Activated CD4-positive, alpha-beta T cell treated with anti-CD3 and anti-CD28 coated beads, Interleukin-2, amount 10 ng/mL, durations not matched to agents 24 days and 14 days (primary cell): ENCODE measurements at regions not wholly inside any gene's neighbourhood (a gene's known extent, or its start where the extent isn't known, plus 50 kb on each side); places are given as distances from the start of the nearest gene placed in this dataset.

Experiments
- DNase-seq: peaks from one replicate; pipeline ENCODE4 v3.0.0; 2022
- H3K27ac Mint-ChIP-seq: one replicate; pipeline ENCODE4 v1.8.0; 2022; ENCODE audit warnings: mild to moderate bottlenecking, mixed read lengths
- H3K27me3 Mint-ChIP-seq: one replicate; pipeline ENCODE4 v1.8.0; 2022; ENCODE audit warnings: mixed read lengths
- H3K36me3 Mint-ChIP-seq: one replicate; pipeline ENCODE4 v1.8.0; 2022; ENCODE audit warnings: low read depth, mild to moderate bottlenecking, mixed read lengths
- H3K4me1 Mint-ChIP-seq: one replicate; pipeline ENCODE4 v1.8.0; 2021; ENCODE audit warnings: mixed read lengths
- H3K4me3 Mint-ChIP-seq: one replicate; pipeline ENCODE4 v1.8.0; 2022; ENCODE audit warnings: mild to moderate bottlenecking, moderate library complexity, mixed read lengths
- H3K9me3 Mint-ChIP-seq: one replicate; pipeline ENCODE4 v1.8.0; 2021; ENCODE audit warnings: mixed read lengths
- intact Hi-C: fragments of 100-400 bp; cut with micrococcal nuclease; formaldehyde crosslinking; loops from one replicate; pipeline ENCODE4 v1.15.1; 2023

- Mint-ChIP-seq H3K4me1 (no peaks in the 10 kb centered on the region), H3K9me3 (no peaks in the 10 kb centered on the region), H3K27ac (no peak overlapping the region), H3K27me3 (peaks cover 5% of the 10 kb centered on the region), H3K4me3 (no peak overlapping the region), H3K36me3 (no peaks in the 10 kb centered on the region)
- no peak for DNase-seq
- intact Hi-C loops = no loop called here
These were observed 78.8 kb downstream of the GSC start for GRCh38 chr14:94690896-94691659.

DNA sequence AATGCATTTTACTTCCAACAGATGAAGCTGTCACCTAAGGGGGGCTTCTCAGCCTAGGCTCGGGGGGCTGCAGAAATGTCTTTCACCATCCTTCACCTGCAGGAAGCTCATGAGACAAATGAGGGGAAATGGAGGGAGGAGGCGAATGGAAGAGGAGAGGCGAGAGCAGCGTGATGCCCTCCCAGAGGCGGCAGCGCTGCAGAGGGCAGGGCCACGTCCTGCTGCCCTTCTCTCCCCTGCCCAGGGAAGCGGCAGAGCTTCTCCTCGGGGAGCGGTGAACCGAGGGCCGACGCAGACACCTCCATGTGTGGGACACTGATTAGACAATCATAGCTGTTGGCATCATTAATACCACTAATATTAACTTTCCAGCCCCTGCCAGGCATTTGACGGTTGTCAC, 78.3 kb downstream of the SERPINA3 start:
- no peak overlapping the region for H3K27ac Mint-ChIP-seq
- DNase-seq = no peak
- H3K27me3 Mint-ChIP-seq = peaks cover 5% of the 10 kb centered on the region
- no peaks in the 10 kb centered on the region for H3K9me3 Mint-ChIP-seq
- H3K4me3 Mint-ChIP-seq = no peak overlapping the region
- no peaks in the 10 kb centered on the region for H3K36me3 Mint-ChIP-seq
- intact Hi-C loops = no loop called here
- no peaks in the 10 kb centered on the region for H3K4me1 Mint-ChIP-seq

- Mint-ChIP-seq H3K27me3 (peaks cover 5% of the 10 kb centered on the region), H3K4me3 (no peak overlapping the region), H3K9me3 (no peaks in the 10 kb centered on the region), H3K27ac (no peak overlapping the region), H3K36me3 (no peaks in the 10 kb centered on the region), H3K4me1 (no peaks in the 10 kb centered on the region)
- intact Hi-C loops = loop anchor here (5.0 kb wide), 1 partner anchor 672 kb away; no protein-coding TSS in a partner anchor
- no peak for DNase-seq
These were observed 77.8 kb downstream of the SERPINA3 start for GRCh38 chr14:94689985-94690400.

DNA sequence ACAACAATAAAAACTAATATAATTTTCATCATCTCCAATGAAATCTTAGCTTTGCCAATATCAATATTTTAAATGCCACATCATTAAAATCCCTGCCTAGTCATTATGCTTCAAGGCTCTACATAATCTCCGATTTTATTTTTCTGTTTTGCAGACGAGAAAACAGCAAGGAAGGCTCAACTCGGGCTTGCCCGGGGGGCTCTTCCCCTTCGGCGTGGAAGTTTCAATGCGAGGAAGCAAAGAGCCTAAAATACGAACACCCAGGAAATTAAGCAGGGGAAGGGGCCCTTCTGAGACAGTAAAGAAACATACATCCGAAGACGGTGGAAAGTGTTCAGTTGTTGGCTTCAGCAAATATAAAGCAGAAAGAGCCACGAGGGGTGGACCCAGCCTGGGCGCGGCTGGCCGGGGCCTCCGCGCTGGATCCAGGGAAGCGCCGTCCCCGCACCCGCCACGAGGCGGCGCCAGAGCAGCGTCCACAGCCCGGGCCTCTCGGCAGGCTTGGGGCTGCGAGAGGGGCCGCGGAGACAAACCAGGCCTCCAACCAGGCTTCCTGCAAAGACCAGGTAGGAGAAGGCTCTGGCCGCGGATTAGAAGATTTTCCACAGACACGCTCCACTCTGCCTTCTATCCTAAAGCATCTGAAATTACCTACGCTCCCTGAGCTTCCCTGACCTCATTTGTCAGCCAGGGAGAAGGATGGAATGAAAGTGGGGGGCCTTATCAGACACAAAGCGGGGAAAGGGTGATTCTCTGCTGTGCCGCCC, 77.2 kb downstream of the SERPINA3 start:
- peaks cover 5% of the 10 kb centered on the region for H3K27me3 Mint-ChIP-seq
- no peaks in the 10 kb centered on the region for H3K4me1 Mint-ChIP-seq
- no peak overlapping the region for H3K27ac Mint-ChIP-seq
- DNase-seq = peak; percentile 85
- H3K9me3 Mint-ChIP-seq = no peaks in the 10 kb centered on the region
- no peak overlapping the region for H3K4me3 Mint-ChIP-seq
- H3K36me3 Mint-ChIP-seq = no peaks in the 10 kb centered on the region
- intact Hi-C loops = loop anchor here (5.0 kb wide), 1 partner anchor 673 kb away; no protein-coding TSS in a partner anchor

DNA sequence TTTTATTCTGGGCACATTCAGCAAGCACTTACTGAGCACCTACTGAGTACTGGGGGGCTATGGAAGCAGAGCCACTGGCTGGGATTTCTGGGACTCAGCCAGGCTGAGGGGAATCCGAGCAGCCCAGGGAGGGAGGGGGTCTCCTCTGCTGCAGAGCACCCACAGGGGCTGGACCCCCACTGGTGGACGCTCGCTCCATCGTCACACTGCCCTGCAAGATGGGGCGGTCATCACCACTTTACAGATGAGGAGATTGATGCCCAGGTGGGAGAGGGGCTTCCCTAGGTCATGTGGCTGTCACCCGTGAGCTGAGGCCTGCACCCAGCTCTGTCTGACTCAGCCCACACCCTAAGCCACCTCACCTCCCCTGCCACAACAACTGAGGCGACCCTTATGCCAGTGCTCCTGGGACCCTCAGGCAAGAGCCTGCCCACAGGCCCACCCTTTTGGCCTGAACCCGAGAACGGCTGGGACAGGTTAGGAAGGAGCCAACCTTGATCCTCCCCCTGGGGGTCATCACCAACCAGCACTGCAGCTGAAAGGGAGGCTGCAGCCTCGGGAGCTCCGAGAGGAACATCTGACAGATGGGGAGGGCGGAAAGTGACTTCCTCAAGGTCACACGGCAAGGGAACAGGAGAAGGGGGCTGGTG, 74.4 kb downstream of the SERPINA3 start:
- H3K4me3 Mint-ChIP-seq = no peak overlapping the region
- intact Hi-C loops = loop anchor here (5.0 kb wide), 1 partner anchor 676 kb away; no protein-coding TSS in a partner anchor
- DNase-seq = no peak
- H3K4me1 Mint-ChIP-seq = no peaks in the 10 kb centered on the region
- H3K36me3 Mint-ChIP-seq = no peaks in the 10 kb centered on the region
- no peaks in the 10 kb centered on the region for H3K9me3 Mint-ChIP-seq
- no peak overlapping the region for H3K27ac Mint-ChIP-seq
- peaks cover 5% of the 10 kb centered on the region for H3K27me3 Mint-ChIP-seq

DNA sequence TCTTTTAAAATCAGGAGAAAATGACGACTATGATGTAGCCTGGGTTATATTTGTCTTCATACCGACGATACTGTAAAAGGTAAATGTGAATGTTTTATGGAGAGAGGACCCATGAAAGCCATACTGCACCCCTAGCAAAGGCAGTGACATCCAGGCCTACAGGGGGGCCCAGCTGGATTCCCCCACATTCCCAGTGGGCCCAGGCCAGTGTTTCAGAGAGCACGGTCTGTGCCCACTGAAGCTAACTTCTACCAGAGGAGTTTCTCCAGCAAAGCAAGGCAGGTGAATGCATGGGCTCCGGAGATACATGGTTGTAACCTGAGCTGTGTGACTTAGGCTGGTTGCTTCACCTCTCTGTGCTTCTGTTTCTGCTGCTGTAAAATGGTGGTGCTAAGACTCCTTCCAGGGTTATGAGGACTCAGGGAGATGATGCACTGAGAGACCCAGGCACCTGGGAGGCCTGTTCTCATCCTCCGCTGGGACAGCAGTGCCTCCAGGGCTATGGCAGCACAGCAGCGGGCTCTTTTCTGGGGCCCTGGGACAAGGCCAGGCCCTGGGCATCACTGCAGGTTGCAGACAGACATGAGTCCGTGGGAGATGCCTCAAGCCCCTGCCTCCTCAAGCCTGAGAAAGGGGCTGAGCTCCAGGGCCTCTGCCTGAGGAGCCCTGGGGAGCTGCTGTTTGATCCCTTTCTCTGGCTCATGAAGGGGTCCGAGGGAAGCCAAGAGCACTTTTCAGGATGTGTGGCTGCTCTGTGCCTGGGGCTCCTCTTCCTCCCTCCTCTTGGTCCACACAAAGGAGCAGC, 73.7 kb downstream of the SERPINA3 start:
- no peaks in the 10 kb centered on the region for H3K36me3 Mint-ChIP-seq
- H3K4me3 Mint-ChIP-seq = no peak overlapping the region
- peaks cover 5% of the 10 kb centered on the region for H3K27me3 Mint-ChIP-seq
- H3K4me1 Mint-ChIP-seq = no peaks in the 10 kb centered on the region
- H3K9me3 Mint-ChIP-seq = no peaks in the 10 kb centered on the region
- DNase-seq = no peak
- H3K27ac Mint-ChIP-seq = no peak overlapping the region
- intact Hi-C loops = loop anchor here (5.0 kb wide), 1 partner anchor 676 kb away; no protein-coding TSS in a partner anchor

DNA sequence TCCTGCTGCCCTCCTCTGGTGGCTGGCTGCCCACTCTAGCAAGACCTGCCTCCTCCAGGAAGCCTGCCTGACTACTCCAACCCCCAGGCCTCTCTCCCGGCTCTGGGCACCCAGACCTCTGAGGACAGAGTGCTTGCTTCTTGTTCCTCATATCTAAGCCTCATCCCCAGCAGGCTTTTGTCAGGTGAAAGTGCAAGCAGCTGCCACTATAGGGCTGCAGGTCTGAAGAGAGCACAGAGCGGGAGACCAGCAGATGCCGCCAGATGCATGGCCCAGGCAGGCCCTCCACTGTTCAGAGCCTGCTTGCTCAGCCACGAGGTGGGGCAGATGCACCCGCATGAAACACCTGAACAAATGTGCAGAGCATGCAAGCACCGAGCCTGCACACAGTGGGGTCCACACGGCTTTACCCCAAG, 73.0 kb downstream of the SERPINA3 start:
- H3K4me3 Mint-ChIP-seq = no peak overlapping the region
- H3K36me3 Mint-ChIP-seq = no peaks in the 10 kb centered on the region
- H3K9me3 Mint-ChIP-seq = no peaks in the 10 kb centered on the region
- no peaks in the 10 kb centered on the region for H3K4me1 Mint-ChIP-seq
- peaks cover 5% of the 10 kb centered on the region for H3K27me3 Mint-ChIP-seq
- DNase-seq = no peak
- no peak overlapping the region for H3K27ac Mint-ChIP-seq
- intact Hi-C loops = loop anchor here (5.0 kb wide), 1 partner anchor 677 kb away; no protein-coding TSS in a partner anchor

- H3K4me1 Mint-ChIP-seq = no peaks in the 10 kb centered on the region
- H3K4me3 Mint-ChIP-seq = no peak overlapping the region
- no peaks in the 10 kb centered on the region for H3K9me3 Mint-ChIP-seq
- no peaks in the 10 kb centered on the region for H3K27me3 Mint-ChIP-seq
- no peaks in the 10 kb centered on the region for H3K36me3 Mint-ChIP-seq
- H3K27ac Mint-ChIP-seq = no peak overlapping the region
- no peak for DNase-seq
- intact Hi-C loops = no loop called here
These were observed 70.5 kb downstream of the SERPINA3 start for GRCh38 chr14:94682736-94683135.

DNA sequence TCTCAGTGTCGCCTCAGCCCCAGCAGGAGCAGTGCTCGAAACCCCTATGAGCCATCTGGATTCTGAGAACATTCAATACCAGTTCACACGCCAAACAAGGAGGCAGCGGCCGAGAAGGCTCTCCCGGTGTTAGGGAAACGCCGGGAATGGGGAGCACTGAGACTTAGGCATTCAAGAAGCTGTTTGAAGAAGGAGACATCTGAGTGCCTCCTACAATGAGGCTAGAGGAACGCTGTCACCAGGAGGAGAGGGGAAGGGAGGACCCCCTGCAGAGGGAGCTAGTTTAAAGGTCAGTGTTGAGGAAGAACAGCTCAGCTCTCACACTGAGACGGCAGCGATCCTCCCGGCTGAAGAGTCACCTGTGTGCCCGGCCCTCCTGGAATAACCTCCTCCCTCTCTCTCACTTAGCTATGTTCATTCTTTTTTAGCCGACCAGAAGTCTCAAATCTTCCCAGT, 69.9 kb downstream of the SERPINA3 start:
- H3K4me1 Mint-ChIP-seq = no peaks in the 10 kb centered on the region
- intact Hi-C loops = no loop called here
- H3K4me3 Mint-ChIP-seq = no peak overlapping the region

GRCh38 chr14:94681300-94682060, 69.3 kb downstream of the SERPINA3 start:
- Mint-ChIP-seq H3K36me3 (no peaks in the 10 kb centered on the region), H3K9me3 (no peaks in the 10 kb centered on the region), H3K27ac (no peak overlapping the region), H3K4me3 (no peak overlapping the region), H3K27me3 (no peaks in the 10 kb centered on the region), H3K4me1 (no peaks in the 10 kb centered on the region)
- intact Hi-C loops = no loop called here
- DNase-seq = no peak

More for the DNA sequence above, 69.9 kb downstream of the SERPINA3 start:
- DNase-seq = no peak
- Mint-ChIP-seq H3K36me3 (no peaks in the 10 kb centered on the region), H3K9me3 (no peaks in the 10 kb centered on the region), H3K27ac (no peak overlapping the region), H3K27me3 (no peaks in the 10 kb centered on the region)

DNA sequence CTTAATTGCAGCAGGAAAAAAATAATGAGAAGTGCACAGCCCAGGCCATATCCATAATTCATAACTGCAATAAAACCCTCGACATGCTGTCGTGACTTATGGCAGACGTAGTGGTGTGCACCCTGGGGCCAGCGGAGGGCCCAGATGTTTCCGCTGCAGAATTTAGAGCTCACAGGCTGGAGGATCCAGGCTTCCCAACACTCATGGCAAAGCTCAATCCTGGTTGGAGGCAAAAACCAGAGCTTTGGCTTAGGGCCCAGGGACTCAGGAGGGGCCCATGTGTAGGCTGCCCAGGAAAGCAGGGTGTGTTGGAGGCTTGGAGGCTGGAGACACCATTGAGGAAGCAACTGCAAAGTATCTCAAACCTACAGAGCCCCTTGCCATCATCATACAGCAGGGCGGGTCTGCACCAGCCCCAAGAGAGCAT, 68.7 kb downstream of the SERPINA3 start:
- H3K27ac Mint-ChIP-seq = no peak overlapping the region
- no peaks in the 10 kb centered on the region for H3K36me3 Mint-ChIP-seq
- no peaks in the 10 kb centered on the region for H3K4me1 Mint-ChIP-seq
- H3K4me3 Mint-ChIP-seq = no peak overlapping the region
- H3K27me3 Mint-ChIP-seq = no peaks in the 10 kb centered on the region
- intact Hi-C loops = no loop called here
- no peak for DNase-seq
- H3K9me3 Mint-ChIP-seq = no peaks in the 10 kb centered on the region

DNA sequence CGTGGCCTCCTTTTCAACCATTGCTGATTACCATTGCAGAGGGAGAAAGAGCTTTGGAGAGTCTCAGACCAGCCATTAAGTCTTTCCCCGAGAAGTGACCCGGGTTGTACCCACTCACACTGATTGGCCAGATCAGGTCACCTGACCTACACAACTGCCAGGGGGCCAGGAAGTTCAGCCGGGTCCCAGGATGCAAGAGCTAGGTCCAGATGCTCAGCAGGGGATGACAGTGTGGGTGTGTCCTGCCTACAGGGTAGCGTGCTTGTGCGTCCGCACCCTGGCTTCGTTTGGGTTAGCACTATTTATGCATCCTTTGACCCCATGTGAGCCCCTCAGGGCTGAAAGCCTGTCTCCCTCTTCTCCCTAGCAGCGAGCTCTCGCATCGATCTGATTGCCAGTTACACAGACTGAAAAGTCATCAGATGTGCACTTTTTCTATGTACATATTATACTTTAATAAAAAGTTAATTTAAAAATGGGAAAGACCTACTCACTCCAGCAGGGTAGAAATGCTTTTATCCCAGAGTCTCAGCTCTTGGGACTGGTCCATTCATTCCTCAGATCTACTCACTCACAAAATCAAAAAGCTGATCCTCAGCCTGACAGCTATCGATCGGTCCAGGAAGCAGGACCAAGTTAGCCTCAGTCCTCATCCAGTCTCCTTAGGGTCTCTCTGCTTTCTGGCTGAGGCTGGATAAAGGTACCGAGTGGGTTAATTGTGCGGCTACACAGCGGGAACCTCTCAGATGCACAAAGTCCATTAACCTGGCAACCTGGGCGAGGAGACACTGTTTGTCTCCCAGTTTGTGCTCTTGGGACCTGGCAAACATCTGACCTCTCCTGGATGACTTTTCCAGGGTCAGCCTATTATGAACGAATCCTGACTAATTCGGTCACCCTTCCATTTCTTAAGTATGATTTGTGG, 68.0 kb downstream of the SERPINA3 start:
- no peaks in the 10 kb centered on the region for H3K36me3 Mint-ChIP-seq
- H3K9me3 Mint-ChIP-seq = no peaks in the 10 kb centered on the region
- intact Hi-C loops = no loop called here
- no peak overlapping the region for H3K27ac Mint-ChIP-seq
- no peak for DNase-seq
- H3K4me3 Mint-ChIP-seq = no peak overlapping the region
- no peaks in the 10 kb centered on the region for H3K4me1 Mint-ChIP-seq
- no peaks in the 10 kb centered on the region for H3K27me3 Mint-ChIP-seq
